KMS-11 (cell line): ENCODE measurements at regions not wholly inside any gene's neighbourhood (a gene's known extent, or its start where the extent isn't known, plus 50 kb on each side); places are given as distances from the start of the nearest gene placed in this dataset.
"Not testable (repeated sequence)": the region's sequence is repeated elsewhere in the genome, so short reads cannot be mapped to it uniquely, and the experiment has no call there.

Source experiments
- H2AFZ ChIP-seq: fragments of 200-600 bp; sonication (generic); 2 replicates; pipeline ENCODE4 v1.6.1; 2016; ENCODE audit warnings: antibody characterized with exemption, mixed run types, low read depth
- H3K27ac ChIP-seq: fragments of 200-600 bp; sonication (generic); 2 replicates; pipeline ENCODE4 v1.6.1; 2016; ENCODE audit warnings: mild to moderate bottlenecking, mixed run types
- H3K27me3 ChIP-seq: fragments of 200-600 bp; sonication (generic); 2 replicates; pipeline ENCODE4 v1.6.1; 2017; ENCODE audit warnings: mild to moderate bottlenecking, low read depth, mixed run types, moderate library complexity; ENCODE audit not compliant: insufficient read depth
- H3K36me3 ChIP-seq: fragments of 200-600 bp; sonication (generic); 2 replicates; pipeline ENCODE4 v1.6.1; 2017; ENCODE audit warnings: mild to moderate bottlenecking, mixed run types; ENCODE audit not compliant: insufficient read depth
- H3K4me1 ChIP-seq: fragments of 200-600 bp; sonication (generic); 2 replicates; pipeline ENCODE4 v1.6.1; 2016; ENCODE audit warnings: mild to moderate bottlenecking, low read depth, mixed run types; ENCODE audit not compliant: poor library complexity, severe bottlenecking
- H3K4me2 ChIP-seq: fragments of 200-600 bp; sonication (generic); 2 replicates; pipeline ENCODE4 v1.7.0; 2016; ENCODE audit warnings: mild to moderate bottlenecking, mixed run types
- H3K4me3 ChIP-seq: fragments of 200-600 bp; sonication (generic); IDR thresholded peaks from 2 replicates; pipeline ENCODE4 v1.6.1; 2017; ENCODE audit warnings: low read depth, low read length, mixed read lengths; ENCODE audit not compliant: insufficient read depth
- H3K79me2 ChIP-seq: fragments of 200-600 bp; sonication (generic); 2 replicates; pipeline ENCODE4 v1.6.1; 2016; ENCODE audit warnings: low read depth, mixed run types; ENCODE audit not compliant: insufficient read depth
- H3K9ac ChIP-seq: fragments of 200-600 bp; sonication (generic); 2 replicates; pipeline ENCODE4 v1.6.1; 2016; ENCODE audit warnings: mild to moderate bottlenecking, mixed run types
- H4K20me1 ChIP-seq: fragments of 200-600 bp; sonication (generic); 2 replicates; pipeline ENCODE4 v1.6.1; 2016; ENCODE audit warnings: mild to moderate bottlenecking, mixed run types; ENCODE audit not compliant: insufficient read depth
- CTCF ChIP-seq: fragments of 200-600 bp; sonication (generic); conservative IDR thresholded peaks from 2 replicates; pipeline ENCODE4 v1.6.1; 2017; ENCODE audit warnings: low read depth, mild to moderate bottlenecking, antibody characterized with exemption, low read length, moderate library complexity, mixed read lengths

GRCh38 chr13:90500569-90500968 is 846.9 kb upstream of the MIR17HG start:
- no peak for TF ChIP-seq CTCF
- H3K79me2 ChIP-seq = no peaks in the 10 kb centered on the region
- no peak overlapping the region for H3K4me2 ChIP-seq
- H3K4me1 ChIP-seq = no peaks in the 10 kb centered on the region
- no peak overlapping the region for H3K9ac ChIP-seq
- H3K4me3 ChIP-seq = no peak overlapping the region
- H3K27me3 ChIP-seq = no peaks in the 10 kb centered on the region
- H3K36me3 ChIP-seq = no peaks in the 10 kb centered on the region
- no peaks in the 10 kb centered on the region for H4K20me1 ChIP-seq
- no peak overlapping the region for H3K27ac ChIP-seq
- no peak overlapping the region for H2AFZ ChIP-seq

GRCh38 chr13:90502153-90502552 is 845.3 kb upstream of the MIR17HG start:
- no peaks in the 10 kb centered on the region for H3K79me2 ChIP-seq
- no peaks in the 10 kb centered on the region for H3K4me1 ChIP-seq
- H3K9ac ChIP-seq = no peak overlapping the region
- no peaks in the 10 kb centered on the region for H3K27me3 ChIP-seq
- no peak overlapping the region for H3K27ac ChIP-seq
- no peak overlapping the region for H2AFZ ChIP-seq
- H4K20me1 ChIP-seq = no peaks in the 10 kb centered on the region
- TF ChIP-seq CTCF = no peak
- no peak overlapping the region for H3K4me2 ChIP-seq
- no peak overlapping the region for H3K4me3 ChIP-seq
- no peaks in the 10 kb centered on the region for H3K36me3 ChIP-seq

- Histone ChIP-seq H3K36me3 (no peaks in the 10 kb centered on the region), H3K9ac (no peak overlapping the region), H3K4me3 (no peak overlapping the region), H3K27me3 (no peaks in the 10 kb centered on the region), H4K20me1 (no peaks in the 10 kb centered on the region), H3K4me2 (no peak overlapping the region), H3K79me2 (no peaks in the 10 kb centered on the region), H2AFZ (no peak overlapping the region), H3K4me1 (no peaks in the 10 kb centered on the region), H3K27ac (no peak overlapping the region)
- TF ChIP-seq CTCF = no peak
Observed at GRCh38 chr13:90502762-90503161, 844.7 kb upstream of the MIR17HG start.

- H3K79me2 ChIP-seq = no peaks in the 10 kb centered on the region
- H3K36me3 ChIP-seq = no peaks in the 10 kb centered on the region
- H2AFZ ChIP-seq = no peak overlapping the region
- H3K27ac ChIP-seq = no peak overlapping the region
- H3K4me2 ChIP-seq = no peak overlapping the region
- no peak for TF ChIP-seq CTCF
- no peaks in the 10 kb centered on the region for H3K27me3 ChIP-seq
- H3K9ac ChIP-seq = no peak overlapping the region
- no peaks in the 10 kb centered on the region for H4K20me1 ChIP-seq
- no peaks in the 10 kb centered on the region for H3K4me1 ChIP-seq
- no peak overlapping the region for H3K4me3 ChIP-seq
Observed at GRCh38 chr13:90510319-90510718, 837.2 kb upstream of the MIR17HG start.

- no peaks in the 10 kb centered on the region for H3K79me2 ChIP-seq
- H3K4me2 ChIP-seq = no peak overlapping the region
- no peak for TF ChIP-seq CTCF
- no peaks in the 10 kb centered on the region for H3K4me1 ChIP-seq
- H3K9ac ChIP-seq = no peak overlapping the region
- H3K36me3 ChIP-seq = no peaks in the 10 kb centered on the region
- no peaks in the 10 kb centered on the region for H4K20me1 ChIP-seq
- H2AFZ ChIP-seq = no peak overlapping the region
- no peak overlapping the region for H3K27ac ChIP-seq
- no peak overlapping the region for H3K4me3 ChIP-seq
- no peaks in the 10 kb centered on the region for H3K27me3 ChIP-seq
Observed at GRCh38 chr13:90511903-90512302, 835.6 kb upstream of the MIR17HG start.

- not testable (repeated sequence) for H3K9ac ChIP-seq, H3K27me3 ChIP-seq, H4K20me1 ChIP-seq, H3K4me2 ChIP-seq, H2AFZ ChIP-seq, H3K36me3 ChIP-seq, H3K27ac ChIP-seq, H3K79me2 ChIP-seq, H3K4me3 ChIP-seq
- peaks cover 21% of the 10 kb centered on the region for H3K4me1 ChIP-seq
Observed at GRCh38 chr13:90514712-90515111, 832.8 kb upstream of the MIR17HG start.
